Left hindlimb (tissue), 1 donor: ENCODE measurements at regions not wholly inside any gene's neighbourhood (a gene's known extent, or its start where the extent isn't known, plus 50 kb on each side); places are given as distances from the start of the nearest gene placed in this dataset.

Source experiments
- DNase-seq: peaks from one replicate; pipeline ENCODE4 v3.0.0-alpha.2; 2018

DNA sequence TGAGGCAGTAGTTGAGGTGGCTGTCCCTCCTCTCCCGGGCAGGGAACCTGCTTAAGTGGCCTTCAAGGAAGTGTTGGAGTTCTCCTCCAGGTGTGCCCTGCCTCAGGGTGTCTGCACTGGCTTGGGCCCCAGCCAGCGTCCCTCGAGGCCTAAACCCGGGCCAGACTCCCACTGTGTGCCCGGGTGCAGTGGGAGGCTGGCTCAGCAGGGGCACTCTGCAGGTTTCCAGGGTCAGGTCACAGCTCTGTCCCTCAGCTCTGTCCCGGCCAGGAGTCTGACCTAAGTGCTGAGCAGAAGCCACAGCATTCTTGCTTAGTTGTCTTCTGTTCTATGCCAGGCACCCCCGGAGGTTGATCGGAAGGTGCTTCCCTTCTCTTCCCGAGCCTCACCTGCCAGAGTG is 69.0 kb upstream of the OTOS start:
- DNase-seq, result peak; percentile 13

DNA sequence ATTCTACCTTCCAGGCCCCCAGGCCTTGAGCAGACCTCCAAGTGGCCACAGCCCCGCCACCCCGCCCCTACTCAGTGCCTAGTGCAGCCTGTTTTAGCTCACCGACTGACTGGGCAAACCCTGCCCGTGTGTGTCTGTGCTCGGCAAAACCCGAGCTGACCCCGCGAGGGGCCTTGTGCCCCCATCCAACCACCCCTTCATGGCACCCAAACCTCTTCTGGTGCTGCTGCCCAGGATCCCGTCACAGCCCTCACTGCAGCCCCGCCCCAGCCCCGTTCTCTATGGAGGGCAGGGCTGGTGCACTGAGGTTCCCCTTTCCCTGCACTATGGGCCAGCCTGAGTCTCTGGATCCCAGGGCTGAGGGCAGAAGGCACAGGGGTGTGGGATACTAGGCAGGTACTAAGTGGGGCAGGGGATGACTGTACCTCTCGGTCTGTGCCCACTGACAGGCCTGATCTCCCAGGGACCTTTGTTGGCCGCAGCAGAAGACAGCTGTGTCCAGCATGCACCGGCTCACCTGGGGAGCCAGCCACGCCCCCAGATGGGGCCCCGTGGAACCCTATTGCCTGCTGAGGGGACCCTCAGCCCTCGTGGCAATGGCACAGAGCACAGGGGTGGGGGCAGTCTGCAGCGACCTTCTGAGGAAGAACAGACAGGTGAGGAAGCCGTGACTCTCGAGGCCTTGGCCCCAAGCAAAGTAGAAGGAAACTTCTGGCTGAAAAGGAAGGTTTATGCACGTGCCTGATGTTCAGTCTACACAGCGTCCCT is 69.9 kb upstream of the OTOS start:
- peak; percentile 19 for DNase-seq

DNA sequence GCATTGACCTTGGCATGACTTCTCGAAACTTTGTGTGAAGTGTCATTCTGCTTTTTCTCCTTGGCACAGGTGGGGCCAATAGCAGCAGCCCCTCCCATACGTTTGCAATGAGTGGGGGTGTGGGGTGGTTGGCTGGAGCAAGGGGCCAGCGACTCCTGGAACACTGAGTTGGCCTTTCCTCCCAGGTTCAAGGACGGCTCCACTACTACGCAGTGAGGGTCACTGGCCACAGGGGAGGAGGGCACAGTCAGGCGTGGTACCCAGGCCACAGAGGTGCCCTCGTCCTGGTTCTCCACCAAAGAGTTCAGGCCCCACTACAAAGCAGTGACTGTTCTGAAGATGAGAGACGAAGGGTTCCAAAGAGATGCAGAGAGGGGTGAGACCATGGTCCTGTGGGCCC is 70.6 kb upstream of the OTOS start:
- DNase-seq, result peak; percentile 14

DNA sequence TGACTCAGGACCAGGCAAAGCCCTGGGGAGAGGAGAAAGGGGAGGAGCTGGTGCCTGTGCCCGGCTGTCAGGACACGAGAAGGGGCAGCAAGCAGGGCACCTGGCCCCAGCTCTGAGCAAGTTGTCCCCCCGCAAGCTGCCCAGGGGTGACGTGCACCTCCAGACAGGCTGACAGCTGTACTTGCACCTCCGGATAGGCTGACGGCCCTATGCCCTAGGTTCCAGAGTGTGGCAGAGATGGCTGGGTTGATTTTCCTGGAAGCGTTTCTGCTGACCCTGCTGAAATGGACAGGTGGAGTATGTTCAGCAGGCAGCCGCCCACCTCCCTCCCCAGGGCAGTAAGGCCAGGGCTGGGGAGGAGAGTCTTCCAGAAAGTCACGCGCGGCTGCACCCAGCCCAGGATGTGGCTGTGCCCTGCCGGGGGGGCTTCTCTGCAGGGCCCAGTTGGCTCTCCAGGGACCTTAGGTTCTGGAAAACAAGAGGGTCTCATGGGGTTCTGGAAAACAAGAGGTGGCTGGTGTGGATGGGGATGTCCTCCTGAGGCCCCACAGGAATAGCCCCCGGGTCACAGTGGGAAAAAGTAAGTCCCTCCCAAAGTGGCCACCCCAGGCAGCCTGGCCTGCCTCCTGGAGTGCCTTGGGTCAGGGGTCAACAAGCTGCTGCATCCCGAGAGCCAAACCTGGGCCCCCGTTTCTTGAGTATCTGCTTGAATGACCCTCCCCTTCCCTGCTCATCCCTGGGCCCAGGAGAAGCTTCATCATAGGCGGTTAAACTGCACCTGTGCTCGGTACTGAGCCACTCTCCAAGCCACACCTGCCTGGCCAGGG is 71.4 kb upstream of the OTOS start:
- DNase-seq, result peak; percentile 17

DNA sequence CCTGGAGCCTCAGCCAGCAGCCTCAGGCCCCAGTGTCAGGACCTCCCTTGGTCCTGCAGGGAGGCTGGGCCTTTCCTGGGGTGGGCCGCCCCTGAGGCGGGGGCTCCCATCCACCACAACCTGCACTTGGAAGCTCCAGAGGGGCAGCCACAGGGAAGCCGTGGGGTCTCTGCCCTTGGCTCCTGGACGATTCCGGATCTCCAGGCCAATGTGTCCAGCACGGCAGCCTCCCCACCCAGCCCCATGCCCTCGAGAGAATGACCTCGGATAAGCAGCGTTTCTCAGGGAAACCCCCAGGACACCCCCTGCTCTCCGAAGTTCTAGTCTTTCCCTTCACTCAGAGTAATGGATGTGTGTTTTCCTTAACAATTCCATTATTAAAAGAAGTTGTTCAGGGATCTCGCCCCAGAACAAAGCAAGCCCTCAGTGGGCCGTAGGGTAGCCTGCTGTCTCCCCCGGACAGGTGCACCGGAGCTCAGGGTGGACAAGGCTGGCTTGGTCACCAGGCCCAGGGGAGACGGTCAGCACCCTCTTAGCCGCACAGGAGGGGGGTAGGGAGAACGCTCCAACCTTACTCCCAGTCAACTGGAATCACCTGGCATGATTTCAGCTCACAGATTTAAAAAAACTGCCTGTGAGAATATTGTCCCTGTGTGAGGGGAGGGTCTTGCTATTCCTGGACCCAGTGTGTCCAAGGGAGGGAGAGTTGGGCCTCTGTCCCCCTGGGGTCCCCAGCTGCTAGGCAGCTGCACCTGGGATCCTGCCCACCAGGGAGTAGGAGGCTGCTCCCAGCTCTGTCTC is 72.2 kb upstream of the OTOS start:
- peak; percentile 18 for DNase-seq

DNA sequence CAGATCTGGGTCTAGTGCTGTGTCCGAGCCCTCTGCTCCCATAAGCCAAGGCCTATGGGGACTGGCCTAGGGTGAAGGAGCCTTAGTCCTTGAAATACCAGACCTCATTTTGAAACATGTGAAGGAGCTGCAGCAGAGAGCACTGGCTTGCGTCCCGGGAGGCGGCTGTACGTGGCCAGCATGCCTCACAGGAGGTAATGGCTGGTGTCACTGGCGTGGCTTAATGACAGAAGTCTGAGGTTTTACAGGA is 72.7 kb upstream of the OTOS start:
- DNase-seq, result no peak

DNA sequence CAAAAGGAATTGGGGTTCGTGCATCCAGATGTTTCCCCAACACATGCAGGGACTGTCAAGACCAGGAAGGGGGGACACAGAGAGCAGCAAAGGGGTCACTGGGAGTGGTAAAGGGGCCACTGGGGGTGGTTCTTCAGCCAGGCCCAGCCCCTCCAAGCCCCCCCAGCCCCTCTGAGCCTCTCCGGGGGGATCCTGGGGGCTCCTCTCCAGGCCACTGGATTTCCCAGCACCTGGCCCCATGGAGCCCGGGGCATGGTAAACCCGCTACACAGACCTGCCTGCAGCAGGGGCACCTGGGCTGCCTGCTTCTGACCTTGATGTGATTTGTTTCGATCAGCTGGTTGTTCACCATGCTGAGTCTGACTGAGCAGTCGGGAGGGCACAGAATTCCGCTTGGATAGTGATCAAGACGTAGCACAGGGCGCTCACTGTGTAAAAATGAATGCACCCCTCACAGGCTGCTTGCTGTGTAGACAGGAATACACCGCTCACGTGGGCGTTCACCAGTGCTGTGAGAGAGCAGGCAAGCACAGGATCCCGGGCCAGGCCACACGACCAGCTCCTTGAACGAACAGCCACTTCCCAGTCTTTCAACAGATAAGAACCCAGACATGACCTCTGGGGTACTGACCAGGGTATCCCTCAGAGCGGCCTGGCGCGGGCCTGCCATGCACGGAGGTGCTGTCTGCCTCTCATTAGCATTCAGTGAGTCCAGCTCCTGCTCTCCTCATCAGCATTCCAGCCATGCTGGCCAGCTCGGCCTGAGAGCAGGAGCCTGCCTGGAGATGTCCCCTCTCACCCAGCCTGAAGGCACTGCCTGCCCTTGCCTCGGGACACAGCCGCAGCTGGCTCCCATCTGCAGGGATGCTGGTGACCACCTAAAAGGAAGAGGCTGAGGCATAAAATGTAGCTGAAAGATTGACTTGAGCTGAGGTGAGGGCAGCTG is 73.3 kb upstream of the OTOS start:
- DNase-seq, result peak; percentile 26

DNA sequence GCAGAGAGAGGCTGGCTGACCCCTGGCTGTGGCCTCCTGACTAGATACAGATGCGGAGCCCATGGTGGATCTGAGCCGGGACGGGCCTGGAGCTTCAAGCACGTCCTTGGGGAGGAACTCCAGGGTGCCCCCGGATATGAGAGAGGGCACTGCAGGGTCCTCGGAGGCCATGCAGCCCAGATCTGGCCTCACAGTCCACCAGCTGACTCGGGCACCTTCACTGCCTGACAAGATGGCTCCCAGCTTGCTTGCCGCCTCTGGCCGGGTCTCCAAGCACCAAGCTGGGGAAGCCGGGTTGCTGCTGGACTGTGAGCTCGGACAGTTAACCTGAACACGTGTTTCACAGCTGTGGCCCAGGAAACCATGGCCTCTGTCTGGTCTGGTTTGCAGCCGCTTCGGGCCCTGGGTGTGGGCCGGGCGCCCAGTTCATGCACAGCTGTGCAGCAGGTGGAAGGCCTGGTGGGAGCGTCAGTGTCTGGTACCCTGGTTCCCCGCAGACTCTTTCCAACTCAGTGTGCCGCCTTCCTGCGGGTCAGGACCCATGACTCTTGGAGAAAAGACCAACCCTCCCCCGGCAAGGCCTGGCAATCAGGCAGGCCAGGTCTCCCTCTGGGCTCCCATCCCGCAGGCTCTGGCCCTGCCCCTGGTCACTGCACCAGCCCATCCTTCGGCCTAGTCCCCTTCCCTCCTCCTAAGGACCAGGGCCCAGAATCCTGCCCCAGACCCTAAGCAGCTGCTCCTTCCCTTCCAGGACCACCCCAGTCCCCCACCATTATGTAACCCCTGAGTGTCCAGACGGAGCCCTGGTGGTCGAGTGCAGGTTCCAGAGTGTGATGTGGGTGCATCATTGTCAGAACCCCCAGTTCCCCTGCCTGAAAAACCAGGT is 74.6 kb upstream of the OTOS start:
- DNase-seq, result peak; percentile 45

DNA sequence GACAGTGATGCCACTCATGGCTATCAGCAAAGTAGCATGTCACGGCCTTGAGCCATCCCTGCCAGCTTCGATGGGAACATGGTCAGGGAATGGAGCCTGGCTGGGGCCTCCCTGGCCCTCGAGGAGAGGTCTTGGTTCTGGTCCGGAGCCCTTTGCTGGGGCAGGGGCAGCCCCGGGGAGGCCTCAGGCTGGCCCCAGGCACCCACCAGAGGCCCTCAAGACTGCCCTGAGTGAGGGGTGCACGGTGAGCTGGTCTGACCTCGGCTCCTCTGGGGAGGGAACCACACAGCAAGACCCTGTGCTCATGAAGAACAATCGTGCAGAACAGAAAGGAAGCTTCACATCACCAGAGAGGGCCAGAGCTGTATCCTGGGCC is 75.2 kb upstream of the OTOS start:
- peak; percentile 3 for DNase-seq

DNA sequence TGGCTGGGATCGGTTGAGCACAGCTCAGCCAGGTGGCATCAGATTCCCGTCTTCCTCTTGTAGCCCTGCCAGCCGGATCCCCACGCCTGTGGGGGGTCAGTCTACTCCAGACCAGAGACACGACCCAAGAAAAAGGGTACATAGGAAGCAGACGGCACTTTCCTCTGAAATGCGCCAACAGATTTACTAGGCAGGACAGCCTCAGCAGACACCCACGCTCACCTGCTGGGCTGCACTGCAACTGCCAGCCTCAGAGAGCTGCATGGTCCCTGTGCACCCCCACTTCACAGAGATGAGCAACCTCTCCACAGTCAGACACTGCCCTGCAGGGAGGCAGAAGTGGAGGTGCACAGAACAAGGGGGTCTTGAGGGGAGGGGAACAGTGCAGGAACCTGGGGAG is 75.7 kb upstream of the OTOS start:
- DNase-seq, result no peak

DNA sequence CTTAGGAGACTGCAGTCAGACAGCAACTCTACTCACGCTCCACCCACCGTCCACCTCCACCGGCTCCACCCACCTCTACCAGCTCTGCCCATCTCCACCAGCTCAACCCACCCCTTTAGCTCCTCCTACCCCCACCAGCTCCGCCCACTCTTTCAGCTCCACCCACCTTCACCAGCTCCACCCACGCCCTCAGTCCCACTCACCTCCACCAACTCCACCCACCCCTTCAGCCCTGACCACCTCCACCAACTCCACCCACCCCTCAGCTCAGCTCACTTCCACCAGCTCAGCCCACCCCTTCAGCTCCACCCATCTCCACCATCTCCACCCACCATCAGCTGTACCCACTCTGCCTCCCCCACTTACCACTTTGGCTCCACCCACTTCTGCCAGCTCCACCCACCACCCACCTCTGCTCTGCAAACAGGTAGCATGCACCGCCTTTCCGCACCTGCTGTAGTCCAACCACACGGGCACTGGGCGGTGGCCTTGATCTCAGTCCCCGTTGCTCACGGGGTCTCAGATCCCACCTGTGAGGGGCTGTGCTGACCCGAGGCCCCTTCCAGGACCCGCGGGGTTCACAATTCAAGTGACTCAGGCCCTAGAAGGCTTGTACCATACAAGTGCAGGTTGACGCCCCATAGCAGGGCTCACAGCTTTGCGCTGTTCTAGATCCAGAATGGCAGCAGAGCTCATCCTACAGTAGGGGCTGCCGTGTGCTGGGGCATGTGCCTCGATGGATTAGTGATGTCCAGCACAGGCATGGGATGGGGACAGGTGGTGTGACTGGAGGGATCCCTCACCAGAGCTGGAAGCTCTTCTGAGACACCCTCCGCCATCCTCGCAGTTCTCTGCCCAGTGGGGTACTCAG is 77.2 kb upstream of the OTOS start:
- no peak for DNase-seq

DNA sequence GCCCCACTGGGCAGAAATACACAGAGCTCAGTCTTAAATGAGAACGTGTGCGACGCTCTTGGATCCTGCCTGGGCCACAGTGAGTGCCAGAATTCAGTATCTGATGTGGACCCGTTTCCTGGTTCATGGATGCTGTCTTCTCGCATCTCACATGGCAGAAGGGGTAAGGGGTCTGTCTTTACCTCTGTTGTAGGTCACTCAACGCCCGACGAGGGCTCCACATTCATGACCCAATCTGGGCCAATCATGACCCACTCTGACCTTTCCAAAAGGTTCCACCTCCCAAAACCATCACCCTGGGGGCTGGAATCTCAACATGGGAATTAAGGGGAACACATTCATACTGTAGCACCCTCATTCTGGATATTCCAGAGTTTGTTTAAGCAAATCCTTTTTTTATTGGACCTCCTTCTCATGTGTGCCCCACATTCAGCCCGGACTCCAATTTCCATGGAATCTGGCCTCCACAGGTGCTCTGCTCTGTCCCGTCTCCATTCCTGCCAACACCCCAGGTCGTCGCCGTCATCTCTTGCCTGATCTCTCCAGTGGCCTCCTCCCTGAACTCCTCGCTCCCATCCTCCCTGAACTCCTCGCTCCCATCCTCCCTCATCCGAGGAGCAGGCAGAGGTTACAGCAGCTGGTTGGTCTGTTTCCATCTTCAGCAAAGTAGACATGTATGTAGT is 78.9 kb upstream of the OTOS start:
- DNase-seq, result peak; percentile 17

DNA sequence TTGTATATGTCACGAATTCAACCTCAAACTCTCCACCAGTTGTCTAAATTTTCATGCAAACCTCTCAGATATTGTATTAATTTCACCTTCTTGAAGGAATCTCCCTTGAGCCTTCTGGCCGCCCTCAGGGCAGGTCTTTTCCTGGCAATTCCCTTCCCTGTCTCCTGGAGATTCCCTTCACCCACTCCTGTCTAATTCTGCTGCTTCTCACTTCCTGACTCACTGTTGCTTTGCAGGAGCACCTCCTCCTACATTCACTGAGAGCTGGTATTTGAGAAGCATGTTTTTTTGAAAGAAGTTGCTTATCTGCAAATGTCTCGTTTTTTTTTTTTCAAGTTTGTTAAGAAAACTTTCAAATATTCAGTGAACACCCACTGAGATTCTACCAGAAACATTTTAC is 79.9 kb upstream of the OTOS start:
- DNase-seq, result no peak

DNA sequence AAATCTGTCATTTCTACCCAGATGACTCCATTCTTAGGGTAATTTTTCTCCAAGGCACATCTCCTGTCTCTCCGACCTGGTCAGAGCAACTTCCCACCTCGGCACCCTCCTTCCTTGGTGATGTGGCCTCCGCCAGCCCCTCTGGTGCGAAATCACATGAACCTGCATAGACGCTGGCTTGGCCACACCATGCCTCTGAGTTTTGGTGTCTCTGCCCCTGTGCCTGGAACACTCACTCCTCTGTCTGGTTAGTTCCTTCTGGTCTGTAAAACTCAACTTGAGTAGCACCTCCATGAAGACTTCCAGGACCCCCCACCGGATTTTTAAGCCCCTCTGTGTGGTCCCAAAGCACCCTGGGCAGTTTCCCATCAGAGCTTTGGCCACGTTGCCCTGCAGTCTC is 83.2 kb upstream of the OTOS start:
- peak; percentile 10 for DNase-seq

DNA sequence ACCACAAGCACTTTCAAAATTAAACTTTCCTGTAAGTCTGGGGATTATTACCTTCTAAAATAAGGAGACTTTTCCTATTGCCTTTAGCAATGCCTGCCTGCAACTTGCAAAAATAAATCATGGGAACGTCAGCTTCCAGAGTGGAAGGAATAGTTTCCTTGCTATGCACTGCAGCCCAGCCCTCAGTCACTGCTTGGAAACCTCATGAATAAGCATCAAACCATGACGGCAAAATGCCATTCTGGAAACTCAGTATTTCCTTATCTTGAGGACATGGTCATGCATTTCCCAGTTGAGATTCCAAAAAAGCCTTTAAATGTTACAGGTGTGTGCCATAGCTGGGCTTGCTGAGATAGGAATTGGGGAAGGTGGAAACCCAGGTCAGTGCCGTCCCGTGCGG is 84.2 kb upstream of the OTOS start:
- no peak for DNase-seq

DNA sequence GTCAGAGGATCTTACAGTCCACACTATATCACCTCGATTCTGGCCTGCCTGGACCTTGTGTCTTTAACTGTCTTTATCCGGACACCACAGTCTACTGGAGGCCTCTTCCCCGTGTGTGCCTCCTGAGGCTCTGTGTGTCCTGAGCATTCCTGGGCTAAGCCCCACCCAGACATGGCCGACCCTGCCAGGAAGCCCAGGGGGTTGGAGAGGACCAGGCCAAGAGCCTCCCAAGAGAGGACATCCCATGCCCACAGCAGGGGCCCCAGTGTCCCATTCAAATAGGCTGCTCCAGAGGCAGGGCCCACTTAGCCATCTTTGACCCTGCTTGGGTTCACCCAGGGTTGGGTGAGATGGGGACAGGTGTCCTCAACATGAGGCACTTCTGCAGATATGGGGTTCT is 84.7 kb upstream of the OTOS start:
- peak; percentile 8 for DNase-seq

DNA sequence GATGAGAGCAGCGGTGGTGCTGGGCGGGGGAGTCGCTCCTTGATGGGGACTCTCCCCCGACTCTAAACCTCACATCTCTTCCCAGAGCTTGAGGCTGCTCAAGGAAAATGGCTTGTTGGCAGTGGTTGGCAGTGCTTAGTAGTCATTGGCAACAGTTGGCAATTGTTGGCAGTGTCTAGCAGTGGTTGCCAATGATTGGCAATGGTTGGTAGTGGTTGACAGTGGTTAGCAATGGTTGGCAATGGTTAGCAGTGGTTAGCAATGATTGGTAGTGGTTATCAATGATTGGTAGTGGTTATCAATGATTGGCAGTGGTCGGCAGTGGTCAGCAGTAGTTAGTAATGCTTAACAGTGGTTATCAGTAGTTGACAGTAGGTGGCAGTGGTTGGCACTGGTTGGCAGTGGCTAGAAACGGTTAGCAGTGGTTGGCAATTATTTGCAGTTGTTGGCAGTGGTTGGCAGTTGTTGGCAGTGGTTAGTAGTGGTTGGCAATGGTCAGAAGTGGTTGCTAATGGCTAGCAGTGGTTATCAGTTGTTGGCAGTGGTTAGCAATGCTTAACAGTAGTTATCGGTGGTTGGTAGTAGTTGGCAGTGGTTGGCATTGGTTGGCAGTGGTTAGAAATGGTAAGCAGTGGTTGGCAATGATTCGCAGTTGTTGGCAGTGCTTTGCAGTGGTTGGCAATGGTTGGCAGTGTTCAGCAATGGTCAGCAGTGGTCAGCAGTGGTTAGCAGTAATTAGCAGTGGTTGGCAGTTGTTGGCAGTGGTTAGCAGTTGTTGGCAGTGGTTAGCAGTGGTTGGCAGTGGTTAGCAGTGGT is 85.4 kb upstream of the OTOS start:
- DNase-seq, result peak; percentile 20

DNA sequence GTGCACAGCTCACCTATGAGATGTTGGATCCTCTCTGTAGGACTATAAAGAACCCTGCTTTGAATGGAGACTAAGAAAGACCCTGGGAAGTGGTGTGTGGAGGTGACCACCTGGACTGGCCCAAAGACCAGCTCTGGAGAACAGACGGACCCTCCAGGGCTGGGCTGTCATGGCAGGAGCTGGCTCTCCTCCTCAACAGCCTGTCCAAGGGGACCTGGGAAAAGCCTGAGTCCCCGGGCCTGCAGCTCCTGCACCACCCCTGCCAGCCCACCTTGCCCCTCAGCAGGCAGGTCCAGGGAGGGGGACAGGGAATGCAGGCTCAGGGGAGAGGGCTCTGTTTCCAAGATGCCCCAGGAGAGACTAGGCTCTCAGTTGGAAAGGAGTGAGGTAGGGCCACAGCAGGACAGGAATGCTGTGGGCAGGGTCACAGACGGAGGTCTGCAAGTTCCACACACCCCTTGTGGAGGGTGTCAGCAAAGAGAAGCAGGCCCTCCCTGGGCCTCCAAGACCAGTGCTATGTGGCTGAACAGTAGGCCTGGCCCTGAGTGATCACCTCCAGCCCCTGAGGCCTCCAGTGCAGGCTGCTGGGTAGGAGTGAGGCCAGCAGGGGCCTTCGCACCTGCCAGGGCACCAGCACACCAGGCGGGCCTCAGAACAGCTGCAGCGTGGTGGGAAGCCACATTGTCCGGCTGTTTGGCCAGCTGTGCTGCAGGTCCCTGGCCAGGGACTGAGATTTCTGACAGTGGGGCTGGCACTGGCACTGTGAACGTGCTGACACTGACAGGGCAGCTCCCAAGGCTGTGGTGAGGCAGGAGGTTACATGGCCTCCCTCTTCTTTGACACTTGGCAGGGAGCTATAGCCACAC is 86.4 kb upstream of the OTOS start:
- peak; percentile 51 for DNase-seq
